Endothelial cell of umbilical vein (primary cell): ENCODE measurements at regions not wholly inside any gene's neighbourhood (a gene's known extent, or its start where the extent isn't known, plus 50 kb on each side); places are given as distances from the start of the nearest gene placed in this dataset.

Experiments
- BruUV-seq: library from RNA; stranded (reverse); fragments of 400-500 nt; replicated peaks from 2 replicates; lab custom pipeline; 2021; lab: Mats Ljungman, UMichigan
- CTCF ChIA-PET: fragments of 300-600, 350-600 bp; sonication (Branson Sonifier 250); formaldehyde crosslinking; loops from one replicate; lab custom pipeline; 2021; ENCODE audit warnings: antibody characterized with exemption, inconsistent platforms; lab: Charles Lee
- POLR2A ChIA-PET: fragments of 300-600, 350-600 bp; sonication (Branson Sonifier 250); formaldehyde crosslinking; loops from one replicate; lab custom pipeline; 2021; ENCODE audit warnings: antibody characterized with exemption, inconsistent platforms; lab: Charles Lee
- DNase-seq: peaks from one replicate; pipeline ENCODE4 v3.0.0-alpha.2; 2011; ENCODE audit warnings: low read depth, low spot score
- FAIRE-seq: peaks from 2 replicates; lab custom pipeline; 2011; peaks lifted over from hg19 to GRCh38; lab: Jason Lieb, UNC
- H2AFZ ChIP-seq: 2 replicates; pipeline ENCODE4 v1.6.0; 2012; ENCODE audit warnings: low read depth, low read length, control low read depth, inconsistent platforms
- H3K27ac ChIP-seq: 2 replicates; pipeline ENCODE4 v1.5.1; 2011; ENCODE audit warnings: low read depth, mild to moderate bottlenecking, control low read depth, low read length, moderate library complexity; ENCODE audit not compliant: insufficient read depth
- H3K27me3 ChIP-seq, 2 experiments: 2 replicates each; pipeline versions ENCODE4 v1.6.0 to v1.6.1; 2011; ENCODE audit warnings: low read length in 2 of 2, mixed read lengths in 1 of 2; ENCODE audit not compliant: control insufficient read depth in 2 of 2, insufficient read depth in 2 of 2
- H3K36me3 ChIP-seq, 2 experiments: 2 replicates in 1 of 2; 3 replicates in 1 of 2; pipeline ENCODE4 v1.5.1; 2011; ENCODE audit warnings: low read length in 2 of 2, mild to moderate bottlenecking in 1 of 2, moderate library complexity in 1 of 2; ENCODE audit not compliant: control insufficient read depth in 2 of 2, insufficient read depth in 2 of 2; ENCODE audit errors: extremely low read depth in 1 of 2
- H3K4me1 ChIP-seq: 3 replicates; pipeline ENCODE4 v1.5.1; 2011; ENCODE audit warnings: mild to moderate bottlenecking, low read length; ENCODE audit not compliant: control insufficient read depth, insufficient read depth; ENCODE audit errors: extremely low read depth
- H3K4me2 ChIP-seq: 2 replicates; pipeline ENCODE4 v1.6.1; 2011; ENCODE audit warnings: low read length, control low read depth, mixed read lengths; ENCODE audit not compliant: insufficient read depth
- H3K4me3 ChIP-seq, 3 experiments: fragments of 200-600 bp in 1 of 3; sonication (generic), shearing (Covaris generic) in 1 of 3; replicated peaks in 1 of 3; 2 replicates each; pipeline ENCODE4 v1.5.1; 2011 to 2016; ENCODE audit warnings: control low read depth in 3 of 3, low read length in 3 of 3, mild to moderate bottlenecking in 2 of 3, inconsistent platforms in 1 of 3, low read depth in 1 of 3, moderate library complexity in 1 of 3; ENCODE audit not compliant: insufficient read depth in 1 of 3
- H3K79me2 ChIP-seq: 2 replicates; pipeline ENCODE4 v1.6.0; 2012; ENCODE audit warnings: low read length, inconsistent platforms; ENCODE audit not compliant: control insufficient read depth, insufficient read depth
- H3K9ac ChIP-seq: replicated peaks from 2 replicates; pipeline ENCODE3; 2011; ENCODE audit warnings: low read length, control low read depth; ENCODE audit not compliant: insufficient read depth; ENCODE audit errors: extremely low read depth
- H3K9me1 ChIP-seq: replicated peaks from 3 replicates; pipeline ENCODE4 v1.6.0; 2011; ENCODE audit warnings: mild to moderate bottlenecking, low read length; ENCODE audit not compliant: control insufficient read depth, insufficient read depth; ENCODE audit errors: extremely low read depth
- H3K9me3 ChIP-seq: replicated peaks from 2 replicates; pipeline ENCODE4 v1.5.1; 2012; ENCODE audit warnings: low read length, inconsistent platforms; ENCODE audit not compliant: control insufficient read depth, insufficient read depth
- H4K20me1 ChIP-seq: replicated peaks from 2 replicates; pipeline ENCODE3; 2011; ENCODE audit warnings: mild to moderate bottlenecking, low read length; ENCODE audit not compliant: control insufficient read depth, insufficient read depth; ENCODE audit errors: extremely low read depth
- EZH2 ChIP-seq: IDR thresholded peaks from 2 replicates; pipeline ENCODE4 v1.6.1; 2012; ENCODE audit warnings: borderline replicate concordance, low read depth, mild to moderate bottlenecking, moderate library complexity, low read length, inconsistent platforms; ENCODE audit not compliant: severe bottlenecking
- FOS ChIP-seq: IDR thresholded peaks from 2 replicates; pipeline ENCODE4 v1.6.1; 2011; ENCODE audit warnings: mild to moderate bottlenecking, low read length, moderate library complexity, borderline replicate concordance; ENCODE audit not compliant: insufficient read depth
- GATA2 ChIP-seq: IDR thresholded peaks from 2 replicates; pipeline ENCODE4 v1.7.0; 2011; ENCODE audit warnings: low read depth, mild to moderate bottlenecking, moderate library complexity, mixed read lengths, low read length; ENCODE audit not compliant: insufficient read length, insufficient read depth
- JUN ChIP-seq: IDR thresholded peaks from 2 replicates; pipeline ENCODE4 v1.6.1; 2011; ENCODE audit warnings: borderline replicate concordance, low read depth; ENCODE audit not compliant: insufficient read length, insufficient read depth
- MYC ChIP-seq: IDR thresholded peaks from one replicate; pipeline ENCODE4 v1.6.1; 2011; ENCODE audit warnings: mild to moderate bottlenecking, low read depth, low read length
- POLR2A ChIP-seq: IDR thresholded peaks from 2 replicates; pipeline ENCODE4 v1.6.1; 2012; ENCODE audit warnings: low read depth, mild to moderate bottlenecking, control low read depth, low read length
- POLR2AphosphoS5 ChIP-seq: IDR thresholded peaks from 2 replicates; pipeline ENCODE4 v1.6.1; 2012; ENCODE audit warnings: low read depth, mild to moderate bottlenecking, control low read depth, low read length, moderate library complexity; ENCODE audit not compliant: insufficient read depth
- dilution Hi-C: fragments of 300-500 bp; cut with MboI; formaldehyde crosslinking; loops from one replicate; pipeline ENCODE4 v1.15.0; 2019; ENCODE audit warnings: low sequenced_read_pairs; ENCODE audit not compliant: extremely low pct_ligation_motif_present
- intact Hi-C: fragments of 100-400 bp; cut with micrococcal nuclease; formaldehyde crosslinking; loops from one replicate; pipeline ENCODE4 v1.10.0; 2022
- TF ChIP-seq, protein P1 (sequence below): IDR thresholded peaks from 2 replicates; pipeline ENCODE4 v1.6.1; 2011; ENCODE audit not compliant: insufficient read depth, insufficient read length
- TF ChIP-seq, protein P2 (sequence below), 2 donors: IDR thresholded peaks; 1 replicate in 1 of 2; 2 replicates in 1 of 2; pipeline ENCODE4 v1.5.1; 2011; ENCODE audit warnings: low read length in 2 of 2, mild to moderate bottlenecking in 2 of 2, moderate library complexity in 2 of 2, control low read depth in 1 of 2, inconsistent platforms in 1 of 2, low read depth in 1 of 2; ENCODE audit not compliant: insufficient read depth in 1 of 2; ENCODE audit errors: extremely low read depth in 1 of 2

DNA sequence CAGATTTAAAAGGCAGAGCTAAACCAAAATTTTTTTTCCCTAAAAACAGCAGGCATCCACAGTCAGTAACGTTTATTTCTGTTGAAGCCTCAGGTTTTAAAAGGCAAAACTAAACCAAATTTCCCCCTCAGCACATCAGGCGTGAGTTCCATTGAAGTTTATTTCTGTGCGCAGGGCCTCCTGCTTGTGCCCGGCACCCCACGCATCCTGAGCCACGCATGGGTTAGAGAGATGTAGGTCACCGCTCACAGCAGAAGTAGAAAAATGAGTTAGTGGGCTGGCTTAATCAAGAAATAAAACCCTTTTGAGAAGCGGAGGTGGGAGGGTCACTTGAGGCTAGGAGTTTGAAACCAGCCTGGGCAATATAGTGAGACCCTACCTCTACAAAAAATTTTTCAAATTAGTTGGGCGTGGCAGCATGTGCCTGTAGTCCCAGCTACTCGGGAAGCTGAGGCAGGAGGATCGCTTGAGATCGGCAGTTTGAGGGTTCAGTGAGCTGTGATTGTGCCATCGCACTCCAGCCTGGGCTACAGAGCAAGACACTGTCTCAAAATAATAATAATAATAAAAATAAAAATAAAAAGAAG lies 75.6 kb upstream of the SPIN1 start:
- Histone ChIP-seq H3K4me2 (no peak overlapping the region), H3K9me3 (no peaks in the 10 kb centered on the region), H3K4me3 (no peak overlapping the region), H3K4me1 (no peaks in the 10 kb centered on the region), H2AFZ (no peak overlapping the region), H3K9ac (no peak overlapping the region), H4K20me1 (no peaks in the 10 kb centered on the region), H3K9me1 (no peaks in the 10 kb centered on the region), H3K36me3 (no peaks in the 10 kb centered on the region), H3K79me2 (no peaks in the 10 kb centered on the region), H3K27me3 (no peaks in the 10 kb centered on the region), H3K27ac (no peak overlapping the region)
- no TSS peak for BruUV-seq
- intact Hi-C loops (no loop called here), dilution Hi-C loops (no loop called here)
- FAIRE-seq (no peak), DNase-seq (no peak)
- POLR2A ChIA-PET: no interaction called here
- TF ChIP-seq FOS (no peak), JUN (no peak), EZH2 (no peak), GATA2 (no peak), POLR2AphosphoS5 (no peak), POLR2A (no peak), MYC (no peak)
- TF ChIP-seq, protein P1, sequence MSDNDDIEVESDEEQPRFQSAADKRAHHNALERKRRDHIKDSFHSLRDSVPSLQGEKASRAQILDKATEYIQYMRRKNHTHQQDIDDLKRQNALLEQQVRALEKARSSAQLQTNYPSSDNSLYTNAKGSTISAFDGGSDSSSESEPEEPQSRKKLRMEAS: no peak
- TF ChIP-seq, protein P2, sequence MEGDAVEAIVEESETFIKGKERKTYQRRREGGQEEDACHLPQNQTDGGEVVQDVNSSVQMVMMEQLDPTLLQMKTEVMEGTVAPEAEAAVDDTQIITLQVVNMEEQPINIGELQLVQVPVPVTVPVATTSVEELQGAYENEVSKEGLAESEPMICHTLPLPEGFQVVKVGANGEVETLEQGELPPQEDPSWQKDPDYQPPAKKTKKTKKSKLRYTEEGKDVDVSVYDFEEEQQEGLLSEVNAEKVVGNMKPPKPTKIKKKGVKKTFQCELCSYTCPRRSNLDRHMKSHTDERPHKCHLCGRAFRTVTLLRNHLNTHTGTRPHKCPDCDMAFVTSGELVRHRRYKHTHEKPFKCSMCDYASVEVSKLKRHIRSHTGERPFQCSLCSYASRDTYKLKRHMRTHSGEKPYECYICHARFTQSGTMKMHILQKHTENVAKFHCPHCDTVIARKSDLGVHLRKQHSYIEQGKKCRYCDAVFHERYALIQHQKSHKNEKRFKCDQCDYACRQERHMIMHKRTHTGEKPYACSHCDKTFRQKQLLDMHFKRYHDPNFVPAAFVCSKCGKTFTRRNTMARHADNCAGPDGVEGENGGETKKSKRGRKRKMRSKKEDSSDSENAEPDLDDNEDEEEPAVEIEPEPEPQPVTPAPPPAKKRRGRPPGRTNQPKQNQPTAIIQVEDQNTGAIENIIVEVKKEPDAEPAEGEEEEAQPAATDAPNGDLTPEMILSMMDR (IDR thresholded peaks at IDR 0.05; ENCODE audit: extremely low read depth in 1 of 2, insufficient read depth in 1 of 2, low read depth in 1 of 2, low read length in 2 of 2): no peak
- CTCF ChIA-PET: no interaction called here
